NAMALWA (cell line): ENCODE measurements at regions not wholly inside any gene's neighbourhood (a gene's known extent, or its start where the extent isn't known, plus 50 kb on each side); places are given as distances from the start of the nearest gene placed in this dataset.
"Not testable (repeated sequence)": the region's sequence is repeated elsewhere in the genome, so short reads cannot be mapped to it uniquely, and the experiment has no call there.

Experiments used
- DNase-seq: peaks from one replicate; pipeline ENCODE4 v3.0.0-alpha.2; 2015; ENCODE audit warnings: low spot score

- no peak for DNase-seq
Measured at GRCh38 chr11:11003226-11003625, 145.4 kb upstream of the ZBED5 start.

GRCh38 chr11:11000579-11001283 is 142.9 kb upstream of the ZBED5 start:
- DNase-seq = no peak

GRCh38 chr11:10998674-10999073 is 140.8 kb upstream of the ZBED5 start:
- no peak for DNase-seq

- DNase-seq = no peak
Measured at GRCh38 chr11:10996678-10997077, 138.8 kb upstream of the ZBED5 start.

GRCh38 chr11:10993640-10994039 is 135.8 kb upstream of the ZBED5 start:
- DNase-seq = no peak

- DNase-seq = no peak
Measured at GRCh38 chr11:10993186-10993585, 135.3 kb upstream of the ZBED5 start.

DNA sequence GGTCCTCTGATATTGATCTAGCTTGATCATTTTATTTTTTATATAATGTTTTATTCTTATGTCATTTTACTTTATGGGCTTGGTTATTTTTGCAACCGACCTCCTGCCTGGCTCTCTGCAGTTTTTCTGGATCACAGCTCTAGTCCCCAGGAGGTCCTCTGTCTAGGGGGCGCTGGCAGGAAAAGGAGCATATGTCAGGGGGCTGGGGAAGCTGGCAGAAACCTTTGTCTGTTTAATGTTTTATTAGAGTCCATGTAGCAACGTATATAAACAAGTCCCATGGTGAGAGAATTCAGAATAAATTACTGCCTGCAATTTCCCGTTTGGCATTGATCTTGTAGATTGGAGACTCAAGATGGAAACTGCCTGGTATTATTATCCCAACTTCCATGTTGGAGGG is 133.5 kb upstream of the ZBED5 start:
- DNase-seq = no peak

DNA sequence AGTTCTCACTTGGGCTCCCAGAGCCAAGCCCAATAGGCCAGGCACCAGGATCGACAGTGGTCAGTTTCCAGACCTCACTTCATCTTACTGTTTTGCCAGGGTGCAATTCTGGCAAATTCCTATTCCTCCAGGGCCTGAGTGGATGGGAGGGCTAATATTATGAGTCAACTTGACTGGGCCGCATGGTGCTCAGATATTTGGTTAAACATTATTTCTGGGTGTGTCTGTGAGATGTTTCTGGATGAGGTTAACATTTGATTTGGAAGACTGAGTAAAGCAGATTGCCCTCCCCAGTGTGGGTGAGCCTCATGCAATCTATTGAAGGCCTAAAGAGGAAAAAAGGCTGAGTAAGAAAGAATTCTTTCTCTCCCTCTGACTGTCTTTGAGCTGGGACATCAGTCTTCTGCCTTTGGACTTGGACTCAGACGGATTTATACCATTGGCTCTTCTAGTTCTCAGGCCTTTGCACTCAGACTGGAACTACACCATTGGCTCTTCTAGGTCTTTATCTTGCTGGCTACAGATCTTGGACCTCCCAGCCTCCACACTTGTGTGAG is 132.9 kb upstream of the ZBED5 start:
- no peak for DNase-seq

- DNase-seq = no peak
Measured at GRCh38 chr11:10990160-10990559, 132.3 kb upstream of the ZBED5 start.

- DNase-seq = no peak
Measured at GRCh38 chr11:10986006-10986405, 128.2 kb upstream of the ZBED5 start.

DNA sequence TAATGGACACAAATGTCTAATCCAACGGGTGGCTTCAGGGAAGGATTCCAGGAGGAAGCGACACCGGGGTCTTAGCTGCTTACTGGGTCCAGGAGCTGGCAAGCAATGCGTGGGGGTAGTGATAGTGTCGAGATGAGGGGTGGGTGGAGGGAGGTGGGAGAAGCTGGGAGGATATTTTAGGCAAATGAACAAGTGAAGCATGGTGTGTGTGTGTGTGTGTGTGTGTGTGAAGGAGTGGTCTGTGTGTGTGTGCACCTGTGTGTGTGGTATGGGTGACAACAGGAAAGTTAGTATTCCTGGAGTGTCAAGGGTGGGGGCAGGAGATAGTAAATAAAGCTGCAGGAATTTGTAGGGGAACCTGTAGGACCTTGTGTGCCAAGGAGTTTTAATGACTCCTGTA is 126.9 kb upstream of the ZBED5 start:
- no peak for DNase-seq

GRCh38 chr11:10984250-10984649 is 126.4 kb upstream of the ZBED5 start:
- no peak for DNase-seq

DNA sequence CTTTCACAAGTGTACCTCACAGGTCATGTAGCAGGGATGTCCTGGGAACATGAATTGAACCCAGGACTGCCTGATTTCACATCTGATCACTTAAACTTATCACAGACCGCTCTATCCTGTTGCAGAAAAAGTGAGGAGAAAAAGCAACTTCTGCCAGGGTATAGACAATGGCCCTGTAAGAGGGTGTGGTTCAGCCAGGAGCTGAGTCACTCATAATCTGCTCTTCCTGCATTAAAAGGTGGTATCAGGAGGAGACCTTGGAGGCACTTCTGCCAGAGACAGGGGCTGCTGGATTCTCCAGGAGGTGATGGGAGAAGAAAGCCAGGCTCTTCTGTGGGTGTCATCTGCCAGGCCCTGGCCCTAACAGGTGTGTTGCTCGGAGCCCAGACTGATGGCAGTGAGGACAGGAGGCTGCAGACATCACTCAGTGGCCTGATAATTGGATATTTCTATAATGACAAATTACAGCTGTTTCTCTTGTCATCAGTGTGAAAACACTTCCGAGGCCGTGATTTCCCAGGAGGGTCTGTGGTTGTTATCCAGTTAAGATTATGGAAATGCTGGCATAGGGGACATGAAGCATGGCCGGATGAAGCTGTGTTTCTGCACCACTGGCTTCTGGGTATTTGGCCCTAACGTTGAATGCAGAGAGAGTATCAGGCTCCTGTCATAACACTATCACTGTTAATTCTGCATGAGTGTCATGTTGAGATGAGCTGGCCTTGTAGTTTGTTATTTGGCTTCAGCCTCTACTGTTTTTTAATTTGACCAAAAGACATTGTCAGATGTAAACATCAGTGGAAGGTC is 125.1 kb upstream of the ZBED5 start:
- no peak for DNase-seq

DNA sequence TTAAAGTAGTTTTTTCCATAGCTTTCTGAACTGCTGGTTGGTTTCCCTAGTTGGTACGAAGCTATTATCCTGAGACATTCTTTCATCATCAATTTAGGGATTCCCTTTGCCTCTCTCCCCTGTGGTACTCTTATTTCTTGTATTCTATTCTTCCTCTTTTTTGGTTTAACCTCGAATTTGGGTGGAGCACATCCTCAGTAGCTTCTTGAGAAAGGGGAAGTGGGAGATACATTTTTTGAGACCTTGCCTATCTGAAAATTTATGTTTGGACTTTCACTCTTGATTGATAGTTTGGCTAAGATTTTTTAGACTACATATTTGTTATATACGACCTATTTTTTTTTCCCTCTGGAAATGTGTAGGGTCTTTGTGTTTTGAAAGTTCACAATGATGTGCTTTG is 121.7 kb upstream of the ZBED5 start:
- peak; percentile 33 for DNase-seq

DNA sequence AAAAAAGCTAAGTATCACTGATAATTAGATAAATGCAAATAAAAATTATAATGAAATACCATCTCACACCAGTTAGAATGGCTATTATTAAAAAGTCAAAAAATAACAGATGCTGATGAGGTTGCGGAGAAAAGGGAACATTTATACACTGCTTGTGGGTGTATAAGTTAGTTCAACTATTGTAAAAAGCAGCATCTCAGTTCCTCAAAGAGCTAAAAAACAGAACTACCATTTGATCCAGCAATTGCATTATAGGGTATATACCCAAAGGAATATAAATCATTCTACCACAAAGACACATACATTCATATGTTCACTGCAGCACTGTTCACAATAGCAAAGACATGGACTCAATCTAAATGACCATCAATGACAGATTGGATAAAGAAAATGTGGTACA is 120.3 kb upstream of the ZBED5 start:
- no peak for DNase-seq

GRCh38 chr11:10975287-10975721 is 117.5 kb upstream of the ZBED5 start:
- DNase-seq = no peak

GRCh38 chr11:10973416-10973815 is 115.6 kb upstream of the ZBED5 start:
- DNase-seq = no peak

GRCh38 chr11:10970926-10971325 is 113.1 kb upstream of the ZBED5 start:
- DNase-seq = no peak

- no peak for DNase-seq
Measured at GRCh38 chr11:10969387-10969786, 111.5 kb upstream of the ZBED5 start.

DNA sequence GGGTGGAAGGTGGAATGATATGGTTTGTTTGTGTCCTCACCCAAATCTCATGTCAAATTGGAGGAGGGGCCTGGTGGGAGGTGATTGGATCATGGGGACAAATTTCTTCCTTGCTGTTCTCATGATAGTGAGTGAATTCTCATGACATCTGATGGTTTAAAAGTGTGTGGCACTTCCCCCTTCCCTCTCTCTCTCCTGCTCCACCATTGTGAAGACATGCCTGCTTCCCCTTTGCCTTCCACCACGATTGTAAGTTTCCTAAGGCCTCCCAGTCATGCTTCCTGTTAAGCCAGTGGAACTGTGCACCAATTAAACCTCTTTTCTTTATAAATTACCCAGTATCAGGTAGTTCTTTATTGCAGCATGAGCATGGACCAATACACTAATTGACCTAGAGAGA is 99.0 kb upstream of the ZBED5 start:
- DNase-seq = not testable (repeated sequence)

DNA sequence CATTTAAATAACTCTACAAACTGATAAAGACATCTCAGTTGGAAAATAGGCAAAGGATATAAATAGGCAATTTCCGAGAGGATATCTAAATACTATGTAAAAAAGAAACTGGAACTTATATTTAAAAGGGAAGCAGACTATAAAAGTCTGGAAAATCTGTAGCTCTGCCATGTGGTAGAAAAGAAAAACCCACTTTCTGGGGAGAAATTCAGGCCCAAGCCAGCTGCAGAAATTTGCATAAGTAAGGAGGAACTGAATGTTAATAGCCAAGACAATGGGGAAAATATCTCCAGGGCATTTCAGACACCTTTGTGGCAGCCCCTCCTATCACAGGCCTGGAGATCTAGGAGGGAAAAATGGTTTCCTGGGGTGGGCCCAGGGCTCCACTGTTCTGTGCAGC is 97.8 kb upstream of the ZBED5 start:
- DNase-seq = no peak

DNA sequence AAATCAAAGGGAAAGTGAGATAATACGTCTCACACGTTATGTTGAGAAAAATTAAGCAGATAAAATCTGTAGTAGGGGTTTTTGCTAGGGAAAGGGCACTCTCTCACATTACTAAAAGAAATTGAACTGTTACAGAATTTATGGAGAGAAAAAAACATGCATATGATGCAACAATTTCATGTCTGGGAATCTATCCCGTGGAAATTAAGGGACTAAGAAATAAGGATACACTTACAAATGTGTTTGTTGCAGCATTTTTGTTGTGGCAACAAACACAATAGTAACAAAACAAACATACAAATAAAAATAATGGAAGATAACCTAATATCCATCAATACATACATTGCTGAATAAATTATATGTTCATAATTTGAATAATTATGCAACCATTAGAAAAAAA is 96.3 kb upstream of the ZBED5 start:
- no peak for DNase-seq

DNA sequence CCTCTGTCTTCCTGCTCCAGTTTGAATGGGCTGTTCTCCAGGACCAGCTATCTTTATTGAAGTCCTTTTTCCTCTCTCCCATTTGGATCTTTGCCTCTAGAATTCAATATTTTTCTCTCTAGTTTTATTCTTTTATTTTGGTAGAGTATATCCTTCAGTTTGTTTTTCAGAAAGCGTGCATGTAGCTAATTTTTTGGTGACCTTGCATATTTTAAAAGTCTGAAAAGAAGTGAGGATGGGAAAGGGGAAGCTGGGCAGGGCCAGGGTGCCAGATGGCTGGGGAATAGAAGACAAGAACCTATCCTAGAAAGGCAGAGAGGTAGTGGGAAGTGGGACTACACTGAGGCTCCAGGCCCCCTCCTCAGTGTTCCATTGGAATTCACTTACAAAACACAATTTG is 95.0 kb upstream of the ZBED5 start:
- DNase-seq = no peak
